OCI-LY1 (cell line): ENCODE measurements at regions not wholly inside any gene's neighbourhood (a gene's known extent, or its start where the extent isn't known, plus 50 kb on each side); places are given as distances from the start of the nearest gene placed in this dataset.

Experiments used
- EZH2 ChIP-seq: fragments of 200-600 bp; sonication (generic), shearing (Covaris generic); IDR thresholded peaks from 2 replicates; pipeline ENCODE4 v1.8.0; 2017; ENCODE audit warnings: borderline replicate concordance, mixed run types, mild to moderate bottlenecking, antibody characterized with exemption, low read length, moderate library complexity, mixed read lengths
- TF ChIP-seq, protein P1 (sequence below): fragments of 200-600 bp; sonication (generic), shearing (Covaris generic); IDR thresholded peaks from 2 replicates; pipeline ENCODE4 v1.5.1; 2017; ENCODE audit warnings: mild to moderate bottlenecking, antibody characterized with exemption, low read length, moderate library complexity, mixed read lengths

DNA sequence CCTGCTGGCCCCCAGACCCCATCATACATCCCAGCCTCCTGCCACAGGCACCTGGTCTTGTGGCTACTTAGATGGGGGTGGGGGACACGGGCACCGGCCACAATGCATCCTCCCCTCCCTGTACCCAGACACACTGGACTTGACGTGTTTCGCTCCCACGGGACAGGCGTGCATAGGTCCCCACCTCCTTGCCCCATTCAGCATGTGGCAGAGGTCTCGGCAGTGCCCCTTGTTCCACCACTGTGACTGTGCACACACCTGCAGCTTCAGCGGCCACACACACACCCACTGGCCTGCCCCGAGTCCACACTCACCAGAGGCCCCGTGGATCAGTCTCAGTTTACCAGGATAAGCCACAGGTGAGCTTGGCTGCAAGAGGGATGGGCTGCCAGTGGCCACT, 109.6 kb downstream of the ENGASE start:
- TF ChIP-seq, protein P1, sequence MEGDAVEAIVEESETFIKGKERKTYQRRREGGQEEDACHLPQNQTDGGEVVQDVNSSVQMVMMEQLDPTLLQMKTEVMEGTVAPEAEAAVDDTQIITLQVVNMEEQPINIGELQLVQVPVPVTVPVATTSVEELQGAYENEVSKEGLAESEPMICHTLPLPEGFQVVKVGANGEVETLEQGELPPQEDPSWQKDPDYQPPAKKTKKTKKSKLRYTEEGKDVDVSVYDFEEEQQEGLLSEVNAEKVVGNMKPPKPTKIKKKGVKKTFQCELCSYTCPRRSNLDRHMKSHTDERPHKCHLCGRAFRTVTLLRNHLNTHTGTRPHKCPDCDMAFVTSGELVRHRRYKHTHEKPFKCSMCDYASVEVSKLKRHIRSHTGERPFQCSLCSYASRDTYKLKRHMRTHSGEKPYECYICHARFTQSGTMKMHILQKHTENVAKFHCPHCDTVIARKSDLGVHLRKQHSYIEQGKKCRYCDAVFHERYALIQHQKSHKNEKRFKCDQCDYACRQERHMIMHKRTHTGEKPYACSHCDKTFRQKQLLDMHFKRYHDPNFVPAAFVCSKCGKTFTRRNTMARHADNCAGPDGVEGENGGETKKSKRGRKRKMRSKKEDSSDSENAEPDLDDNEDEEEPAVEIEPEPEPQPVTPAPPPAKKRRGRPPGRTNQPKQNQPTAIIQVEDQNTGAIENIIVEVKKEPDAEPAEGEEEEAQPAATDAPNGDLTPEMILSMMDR, result no peak
- TF ChIP-seq EZH2, result no peak
